GM12878 (cell line): ENCODE measurements at regions not wholly inside any gene's neighbourhood (a gene's known extent, or its start where the extent isn't known, plus 50 kb on each side); places are given as distances from the start of the nearest gene placed in this dataset.

Experiments
- ATAC-seq: fragments of 200-7000 bp; cut with Tn5 transposase; 3 replicates; pipeline ENCODE4 v1.9.1; 2020; ENCODE audit warnings: mild to moderate bottlenecking, moderate library complexity
- BruUV-seq: library from RNA; stranded (reverse); fragments of 400-500 nt; replicated peaks from 2 replicates; lab custom pipeline; 2021; lab: Mats Ljungman, UMichigan
- CTCF ChIA-PET: fragments of 300-600 bp; sonication (Branson Sonifier 250); formaldehyde crosslinking; extraction: SDS; loops from one replicate; lab custom pipeline; 2021; ENCODE audit warnings: inconsistent platforms; lab: Yijun Ruan, JAX
- POLR2A ChIA-PET: fragments of 350-600 bp; formaldehyde crosslinking; extraction: SDS; loops from one replicate; lab custom pipeline; 2021; ENCODE audit warnings: inconsistent platforms; lab: Charles Lee
- RAD21 ChIA-PET: fragments of 300-600 bp; sonication (Branson Sonifier 250); formaldehyde crosslinking; loops from one replicate; lab custom pipeline; 2023; ENCODE audit warnings: antibody characterized with exemption; ENCODE audit not compliant: unreplicated experiment; lab: Charles Lee
- SMC1A ChIA-PET: fragments of 300-600 bp; sonication (Branson Sonifier 250); formaldehyde crosslinking; loops from one replicate; lab custom pipeline; 2023; ENCODE audit not compliant: unreplicated experiment, uncharacterized antibody; lab: Charles Lee
- DNase-seq: peaks from one replicate; pipeline ENCODE4 v3.0.0-alpha.2; 2011; ENCODE audit warnings: low read depth, low spot score
- FAIRE-seq: peaks from 3 replicates; lab custom pipeline; 2011; peaks lifted over from hg19 to GRCh38; lab: Jason Lieb, UNC
- H2AFZ ChIP-seq: 2 replicates; pipeline ENCODE4 v1.6.0; 2011; ENCODE audit warnings: low read depth, low read length, control low read depth; ENCODE audit not compliant: control insufficient read depth
- H3K27ac ChIP-seq: 2 replicates; pipeline ENCODE4 v1.5.1; 2011; ENCODE audit warnings: control low read depth; ENCODE audit not compliant: control insufficient read depth, insufficient read depth
- H3K27me3 ChIP-seq, 2 experiments: replicated peaks in 1 of 2; 2 replicates each; pipeline versions ENCODE4 v1.6.0 to v1.6.1; 2011; ENCODE audit warnings: low read length in 1 of 2; ENCODE audit not compliant: control insufficient read depth in 2 of 2, insufficient read depth in 2 of 2
- H3K36me3 ChIP-seq, 2 experiments: 2 replicates each; pipeline ENCODE4 v1.5.1; 2011; ENCODE audit warnings: low read length in 1 of 2; ENCODE audit not compliant: control insufficient read depth in 2 of 2, insufficient read depth in 2 of 2
- H3K4me1 ChIP-seq: 2 replicates; pipeline ENCODE4 v1.6.1; 2011; ENCODE audit warnings: mild to moderate bottlenecking, low read length, moderate library complexity, mixed read lengths; ENCODE audit not compliant: control insufficient read depth, insufficient read depth
- H3K4me2 ChIP-seq: 2 replicates; pipeline ENCODE4 v1.6.0; 2011; ENCODE audit warnings: control low read depth; ENCODE audit not compliant: control insufficient read depth, insufficient read depth
- H3K4me3 ChIP-seq: fragments of 200-600 bp; sonication (generic); 2 replicates; pipeline ENCODE4 v1.5.1; 2016
- H3K79me2 ChIP-seq: 2 replicates; pipeline ENCODE4 v1.6.0; 2011; ENCODE audit warnings: low read length; ENCODE audit not compliant: control insufficient read depth, insufficient read depth
- H3K9ac ChIP-seq: 2 replicates; pipeline ENCODE4 v1.8.0; 2011; ENCODE audit warnings: low read length, control low read depth, mixed read lengths; ENCODE audit not compliant: control insufficient read depth, insufficient read depth
- H3K9me3 ChIP-seq: replicated peaks from 3 replicates; pipeline ENCODE4 v1.5.1; 2011; ENCODE audit warnings: mild to moderate bottlenecking, low read length; ENCODE audit not compliant: control insufficient read depth, insufficient read depth
- H4K20me1 ChIP-seq: 2 replicates; pipeline ENCODE4 v1.6.0; 2011; ENCODE audit not compliant: control insufficient read depth, insufficient read depth
- DPF2 ChIP-seq: fragments of 450-650 bp; IDR thresholded peaks from 2 replicates; pipeline ENCODE4 v1.6.1; 2017; ENCODE audit warnings: mild to moderate bottlenecking
- NR2F1 ChIP-seq: fragments of 450-650 bp; conservative IDR thresholded peaks from 2 replicates; pipeline ENCODE4 v1.6.1; 2017; ENCODE audit warnings: mild to moderate bottlenecking
- POLR2AphosphoS5 ChIP-seq: IDR thresholded peaks from 2 replicates; pipeline ENCODE4 v1.6.1; 2011; ENCODE audit warnings: mild to moderate bottlenecking, low read length, inconsistent platforms
- RB1 ChIP-seq: fragments of 450-650 bp; formaldehyde crosslinking; IDR thresholded peaks from 2 replicates; pipeline ENCODE4 v1.6.1; 2017; ENCODE audit warnings: mild to moderate bottlenecking, borderline replicate concordance
- RCOR1 ChIP-seq: conservative IDR thresholded peaks from 2 replicates; pipeline ENCODE4 v1.6.1; 2012; ENCODE audit warnings: low read depth, low read length, improper control_type of control experiment
- RELA ChIP-seq: fragments of 450-650 bp; IDR thresholded peaks from 2 replicates; pipeline ENCODE4 v1.8.0; 2014; ENCODE audit warnings: borderline replicate concordance; ENCODE audit not compliant: partially characterized antibody
- SP1 ChIP-seq: IDR thresholded peaks from one replicate; pipeline ENCODE4 v1.6.1; 2011; ENCODE audit warnings: low read depth, low read length
- SREBF2 ChIP-seq: IDR thresholded peaks from 2 replicates; pipeline ENCODE4 v1.6.1; 2012; ENCODE audit warnings: mild to moderate bottlenecking, low read length
- SUPT20H ChIP-seq: IDR thresholded peaks from 2 replicates; pipeline ENCODE4 v1.6.1; 2011; ENCODE audit warnings: low read depth, mild to moderate bottlenecking, low read length, moderate library complexity, borderline replicate concordance; ENCODE audit not compliant: control insufficient read depth
- TARDBP ChIP-seq: IDR thresholded peaks from 2 replicates; pipeline ENCODE4 v1.6.1; 2016; ENCODE audit warnings: borderline replicate concordance
- WRNIP1 ChIP-seq: IDR thresholded peaks from 2 replicates; pipeline ENCODE4 v1.6.1; 2011; ENCODE audit warnings: low read depth, low read length, improper control_type of control experiment, borderline replicate concordance
- WGBS: methylation state at CpG from one replicate; pipeline ENCODE4 v1.1.6; 2016; ENCODE audit warnings: low lambda C conversion rate; ENCODE audit not compliant: insufficient replicate concordance, insufficient coverage; ENCODE audit errors: missing lambda C conversion rate; 5-methylcytosine and 5-hydroxymethylcytosine counted together
- in situ Hi-C: fragments of 300-500 bp; cut with MboI; formaldehyde crosslinking; loops from 9 replicates; pipeline ENCODE4 v1.14.3; 2018; ENCODE audit warnings: mixed read lengths
- intact Hi-C: fragments of 100-400 bp; cut with micrococcal nuclease; formaldehyde crosslinking; loops from one replicate; pipeline ENCODE4 v1.14.2; 2022; ENCODE audit not compliant: unreplicated experiment
- TF ChIP-seq, protein P1 (sequence below): IDR thresholded peaks from 2 replicates; pipeline ENCODE4 v1.6.1; 2012; ENCODE audit warnings: low read depth, low read length, improper control_type of control experiment

DNA sequence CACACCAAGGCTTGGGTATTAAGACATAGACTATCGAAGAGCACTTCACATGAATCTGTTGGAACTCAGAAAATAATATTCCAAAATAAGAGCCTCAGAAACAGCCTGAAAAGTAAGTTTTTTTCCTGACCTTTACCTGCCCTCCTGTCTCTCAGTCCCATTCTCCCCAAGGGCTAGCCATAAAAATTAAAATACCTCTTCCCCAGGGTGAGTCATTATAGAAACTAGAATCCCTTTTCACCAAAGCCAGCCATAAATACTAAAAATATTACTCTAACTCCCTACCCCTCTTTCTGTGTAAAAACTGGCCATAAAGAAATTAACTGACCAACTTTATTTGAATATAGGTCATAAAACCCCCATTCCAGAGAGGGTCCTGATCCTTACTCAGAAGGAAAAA, 87.9 kb upstream of the TMEM106B start:
- H3K9me3 ChIP-seq = no peaks in the 10 kb centered on the region
- no peak for DNase-seq
- no TSS peak for BruUV-seq
- 44% methylated on average over 1 of the region's 1 CpG for WGBS
- H4K20me1 ChIP-seq = no peaks in the 10 kb centered on the region
- ChIA-PET RAD21 (no interaction called here), CTCF (no interaction called here), POLR2A (no interaction called here), SMC1A (no interaction called here)
- H3K4me2 ChIP-seq = no peak overlapping the region
- no peak for FAIRE-seq
- no peak overlapping the region for H2AFZ ChIP-seq
- no peaks in the 10 kb centered on the region for H3K36me3 ChIP-seq
- TF ChIP-seq NR2F1 = no peak
- TF ChIP-seq RCOR1 = no peak
- TF ChIP-seq DPF2 = no peak
- no peak for TF ChIP-seq RELA
- TF ChIP-seq RB1 = no peak
- no peak for TF ChIP-seq SREBF2
- TF ChIP-seq, protein P1, sequence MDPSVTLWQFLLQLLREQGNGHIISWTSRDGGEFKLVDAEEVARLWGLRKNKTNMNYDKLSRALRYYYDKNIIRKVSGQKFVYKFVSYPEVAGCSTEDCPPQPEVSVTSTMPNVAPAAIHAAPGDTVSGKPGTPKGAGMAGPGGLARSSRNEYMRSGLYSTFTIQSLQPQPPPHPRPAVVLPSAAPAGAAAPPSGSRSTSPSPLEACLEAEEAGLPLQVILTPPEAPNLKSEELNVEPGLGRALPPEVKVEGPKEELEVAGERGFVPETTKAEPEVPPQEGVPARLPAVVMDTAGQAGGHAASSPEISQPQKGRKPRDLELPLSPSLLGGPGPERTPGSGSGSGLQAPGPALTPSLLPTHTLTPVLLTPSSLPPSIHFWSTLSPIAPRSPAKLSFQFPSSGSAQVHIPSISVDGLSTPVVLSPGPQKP = no peak
- no peak for TF ChIP-seq TARDBP
- TF ChIP-seq SUPT20H = no peak
- no peak for TF ChIP-seq WRNIP1
- no peak for TF ChIP-seq SP1
- TF ChIP-seq POLR2AphosphoS5 = no peak
- H3K27me3 ChIP-seq = no peaks in the 10 kb centered on the region
- no peaks in the 10 kb centered on the region for H3K79me2 ChIP-seq
- H3K27ac ChIP-seq = no peak overlapping the region
- no peak for ATAC-seq
- H3K4me1 ChIP-seq = no peaks in the 10 kb centered on the region
- intact Hi-C loops = no loop called here
- no peak overlapping the region for H3K4me3 ChIP-seq
- no peak overlapping the region for H3K9ac ChIP-seq
- in situ Hi-C loops = no loop called here
